PC-3 (cell line): ENCODE measurements at regions not wholly inside any gene's neighbourhood (a gene's known extent, or its start where the extent isn't known, plus 50 kb on each side); places are given as distances from the start of the nearest gene placed in this dataset.
A peak's percentile ranks its signal among the peaks of the same experiment; 100 is the strongest.

ENCODE experiments used
- ATAC-seq: fragments of 200-7000 bp; cut with Tn5 transposase; 2 replicates; pipeline ENCODE4 v1.9.1; 2020; ENCODE audit warnings: mild to moderate bottlenecking, moderate library complexity
- BruUV-seq: library from RNA; stranded (reverse); fragments of 400-500 nt; replicated peaks from 2 replicates; lab custom pipeline; 2021; lab: Mats Ljungman, UMichigan
- CTCF ChIA-PET: fragments of 300-600 bp; sonication (Branson Sonifier 250); formaldehyde crosslinking; loops from one replicate; lab custom pipeline; 2022; ENCODE audit warnings: antibody characterized with exemption; lab: Charles Lee
- POLR2A ChIA-PET: fragments of 300-600 bp; sonication (Branson Sonifier 250); formaldehyde crosslinking; loops from one replicate; lab custom pipeline; 2022; ENCODE audit warnings: antibody characterized with exemption; ENCODE audit not compliant: unreplicated experiment; lab: Charles Lee
- DNase-seq: peaks from one replicate; pipeline ENCODE4 v3.0.0-alpha.2; 2015
- H2AFZ ChIP-seq: fragments of 300-600 bp; sonication (generic); 2 replicates; pipeline ENCODE4 v1.6.0; 2016; ENCODE audit warnings: antibody characterized with exemption, low read length
- H3F3A ChIP-seq: fragments of 300-600 bp; sonication (generic); one replicate; pipeline ENCODE4 v1.6.0; 2017; ENCODE audit warnings: antibody characterized with exemption, low read length, control low read depth, mild to moderate bottlenecking; ENCODE audit not compliant: unreplicated experiment
- H3K27ac ChIP-seq: fragments of 300-600 bp; sonication (generic); 2 replicates; pipeline ENCODE4 v1.5.1; 2016; ENCODE audit warnings: mild to moderate bottlenecking, low read length
- H3K27me3 ChIP-seq: fragments of 300-600 bp; sonication (generic); 2 replicates; pipeline ENCODE4 v1.6.1; 2016; ENCODE audit warnings: low read length, mixed read lengths
- H3K36me3 ChIP-seq: fragments of 300-600 bp; sonication (generic); 2 replicates; pipeline ENCODE4 v1.6.1; 2016; ENCODE audit warnings: low read depth, mixed run types, low read length, mixed read lengths
- H3K4me1 ChIP-seq: fragments of 300-600 bp; sonication (generic); 2 replicates; pipeline ENCODE4 v1.5.1; 2016; ENCODE audit warnings: low read length; ENCODE audit not compliant: insufficient read depth
- H3K4me2 ChIP-seq: fragments of 300-600 bp; sonication (generic); 2 replicates; pipeline ENCODE4 v1.6.0; 2016; ENCODE audit warnings: low read length
- H3K4me3 ChIP-seq: fragments of 300-600 bp; sonication (generic); 2 replicates; pipeline ENCODE4 v1.5.1; 2016; ENCODE audit warnings: mild to moderate bottlenecking, low read length, mixed read lengths
- H3K79me2 ChIP-seq: fragments of 300-600 bp; sonication (generic); 2 replicates; pipeline ENCODE4 v1.6.1; 2017; ENCODE audit warnings: low read length, mixed read lengths
- H3K9ac ChIP-seq: fragments of 300-600 bp; sonication (generic); 2 replicates; pipeline ENCODE4 v1.6.0; 2016; ENCODE audit warnings: mild to moderate bottlenecking, low read length
- H3K9me2 ChIP-seq: fragments of 300-600 bp; sonication (generic); replicated peaks from 2 replicates; pipeline ENCODE4 v1.6.1; 2016; ENCODE audit warnings: mixed run types, low read length, mixed read lengths
- H3K9me3 ChIP-seq: fragments of 300-600 bp; sonication (generic); 2 replicates; pipeline ENCODE4 v1.6.1; 2016; ENCODE audit warnings: low read length, mixed read lengths
- H4K20me1 ChIP-seq: fragments of 300-600 bp; sonication (generic); 2 replicates; pipeline ENCODE4 v1.6.1; 2016; ENCODE audit warnings: low read length, mixed read lengths
- EZH2 ChIP-seq: fragments of 300-600 bp; sonication (generic); IDR thresholded peaks from one replicate; pipeline ENCODE4 v1.6.1; 2017; ENCODE audit warnings: antibody characterized with exemption, mild to moderate bottlenecking, low read length; ENCODE audit not compliant: unreplicated experiment
- EZH2phosphoT487 ChIP-seq: fragments of 300-600 bp; sonication (generic); IDR thresholded peaks from 2 replicates; pipeline ENCODE4 v1.6.1; 2018; ENCODE audit warnings: mild to moderate bottlenecking, antibody characterized with exemption, low read length, borderline replicate concordance
- intact Hi-C: fragments of 100-400 bp; cut with micrococcal nuclease; formaldehyde crosslinking; loops from 2 replicates; pipeline ENCODE4 v1.9.0; 2023
- TF ChIP-seq, protein P1 (sequence below): fragments of 300-600 bp; sonication (generic); conservative IDR thresholded peaks from 2 replicates; pipeline ENCODE4 v1.5.1; 2017; ENCODE audit warnings: antibody characterized with exemption, low read depth, mild to moderate bottlenecking, low read length

DNA sequence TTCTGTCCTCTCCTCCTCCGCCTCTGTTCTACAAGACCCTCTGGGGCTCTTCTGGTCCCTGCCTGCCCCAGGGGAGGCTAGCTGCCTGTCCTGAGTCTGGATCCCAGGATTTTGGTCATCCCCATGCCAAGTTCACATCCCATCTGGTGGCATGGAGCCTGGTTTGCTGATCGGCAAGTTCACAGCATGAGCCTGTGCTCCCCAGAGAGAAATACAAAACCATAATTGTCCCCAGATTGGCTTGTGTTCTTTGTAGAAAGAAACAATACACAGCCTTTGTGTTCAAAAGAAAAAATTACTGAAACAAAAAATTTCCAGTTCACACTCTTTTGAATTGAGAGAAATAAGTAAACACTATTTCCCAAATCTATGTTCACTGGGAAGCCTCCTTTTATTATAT lies 149.4 kb upstream of the ZC3H12A start:
- POLR2A ChIA-PET: no interaction called here
- no peaks in the 10 kb centered on the region for H3F3A ChIP-seq
- no peak overlapping the region for H2AFZ ChIP-seq
- no peak for DNase-seq
- no peak for ATAC-seq
- no peaks in the 10 kb centered on the region for H3K4me1 ChIP-seq
- no TSS peak for BruUV-seq
- no peaks in the 10 kb centered on the region for H3K36me3 ChIP-seq
- H3K27ac ChIP-seq: no peak overlapping the region
- no peak overlapping the region for H3K4me3 ChIP-seq
- H3K9ac ChIP-seq: no peak overlapping the region
- CTCF ChIA-PET: interaction anchor here (0.7 kb wide), 1 partner anchor 532 kb away, joined by 3 read pairs; no protein-coding TSS in a partner anchor
- intact Hi-C loops: no loop called here
- H3K9me3 ChIP-seq: no peaks in the 10 kb centered on the region
- H3K79me2 ChIP-seq: no peaks in the 10 kb centered on the region
- H4K20me1 ChIP-seq: no peaks in the 10 kb centered on the region
- no peaks in the 10 kb centered on the region for H3K9me2 ChIP-seq
- TF ChIP-seq EZH2phosphoT487: no peak
- no peak overlapping the region for H3K4me2 ChIP-seq
- peaks cover 54% of the 10 kb centered on the region for H3K27me3 ChIP-seq

DNA sequence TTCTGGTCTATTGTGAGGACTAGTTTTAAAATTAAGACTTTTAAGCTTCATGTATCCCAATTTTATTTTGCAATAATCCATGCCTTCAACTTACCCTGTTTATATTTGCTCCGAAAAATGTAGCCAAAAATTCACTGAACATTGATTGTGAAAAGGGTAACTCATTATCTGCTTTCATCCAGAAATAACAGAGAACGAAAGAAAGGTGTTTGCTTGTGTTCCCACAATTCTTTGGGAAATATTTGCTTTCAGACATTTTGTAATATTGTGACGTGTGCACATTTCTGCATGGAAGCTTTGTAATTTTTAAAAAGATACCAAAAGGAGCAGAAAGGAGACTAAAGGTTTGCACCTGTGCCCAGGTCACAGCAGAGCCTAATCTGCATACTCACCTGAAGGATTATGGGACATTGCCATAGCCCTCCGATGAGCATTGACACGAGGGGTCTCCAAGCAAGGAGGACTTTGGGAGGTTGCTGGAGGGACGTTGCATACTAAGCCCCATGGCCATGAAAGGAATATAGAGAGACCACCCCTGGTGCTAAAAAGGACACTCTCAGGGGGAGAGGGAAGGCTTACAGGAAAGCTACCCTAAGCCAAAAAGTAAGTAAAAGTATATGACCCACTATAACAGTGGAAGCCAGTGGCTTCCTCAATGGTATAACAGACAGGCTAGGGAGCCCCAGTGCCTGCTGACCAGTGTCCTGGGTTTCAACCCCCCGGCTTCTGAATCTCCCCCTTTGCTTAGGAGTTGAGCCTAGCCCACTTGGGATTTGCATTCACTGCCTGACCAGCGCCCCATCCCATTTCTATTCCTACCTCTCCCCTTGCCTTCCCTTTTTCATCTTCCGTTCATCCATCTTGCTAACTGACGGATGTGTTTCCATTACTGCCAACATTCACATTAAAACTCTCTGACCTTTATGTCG lies 148.6 kb upstream of the ZC3H12A start:
- intact Hi-C loops: no loop called here
- H3K27me3 ChIP-seq: peaks cover 54% of the 10 kb centered on the region
- DNase-seq: peak; percentile 12
- no peaks in the 10 kb centered on the region for H3K36me3 ChIP-seq
- H3K9me3 ChIP-seq: no peaks in the 10 kb centered on the region
- CTCF ChIA-PET: interaction anchor here (0.7 kb wide), 1 partner anchor 533 kb away, joined by 3 read pairs; no protein-coding TSS in a partner anchor
- H3K79me2 ChIP-seq: no peaks in the 10 kb centered on the region
- H3K4me2 ChIP-seq: no peak overlapping the region
- no peaks in the 10 kb centered on the region for H3F3A ChIP-seq
- no peaks in the 10 kb centered on the region for H4K20me1 ChIP-seq
- no peak for ATAC-seq
- no TSS peak for BruUV-seq
- H2AFZ ChIP-seq: no peak overlapping the region
- H3K4me1 ChIP-seq: no peaks in the 10 kb centered on the region
- no peak overlapping the region for H3K9ac ChIP-seq
- POLR2A ChIA-PET: no interaction called here
- H3K27ac ChIP-seq: no peak overlapping the region
- no peak overlapping the region for H3K4me3 ChIP-seq
- no peaks in the 10 kb centered on the region for H3K9me2 ChIP-seq
- TF ChIP-seq, protein P1, sequence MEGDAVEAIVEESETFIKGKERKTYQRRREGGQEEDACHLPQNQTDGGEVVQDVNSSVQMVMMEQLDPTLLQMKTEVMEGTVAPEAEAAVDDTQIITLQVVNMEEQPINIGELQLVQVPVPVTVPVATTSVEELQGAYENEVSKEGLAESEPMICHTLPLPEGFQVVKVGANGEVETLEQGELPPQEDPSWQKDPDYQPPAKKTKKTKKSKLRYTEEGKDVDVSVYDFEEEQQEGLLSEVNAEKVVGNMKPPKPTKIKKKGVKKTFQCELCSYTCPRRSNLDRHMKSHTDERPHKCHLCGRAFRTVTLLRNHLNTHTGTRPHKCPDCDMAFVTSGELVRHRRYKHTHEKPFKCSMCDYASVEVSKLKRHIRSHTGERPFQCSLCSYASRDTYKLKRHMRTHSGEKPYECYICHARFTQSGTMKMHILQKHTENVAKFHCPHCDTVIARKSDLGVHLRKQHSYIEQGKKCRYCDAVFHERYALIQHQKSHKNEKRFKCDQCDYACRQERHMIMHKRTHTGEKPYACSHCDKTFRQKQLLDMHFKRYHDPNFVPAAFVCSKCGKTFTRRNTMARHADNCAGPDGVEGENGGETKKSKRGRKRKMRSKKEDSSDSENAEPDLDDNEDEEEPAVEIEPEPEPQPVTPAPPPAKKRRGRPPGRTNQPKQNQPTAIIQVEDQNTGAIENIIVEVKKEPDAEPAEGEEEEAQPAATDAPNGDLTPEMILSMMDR: no peak
- no peak for TF ChIP-seq EZH2
- TF ChIP-seq EZH2phosphoT487: no peak

DNA sequence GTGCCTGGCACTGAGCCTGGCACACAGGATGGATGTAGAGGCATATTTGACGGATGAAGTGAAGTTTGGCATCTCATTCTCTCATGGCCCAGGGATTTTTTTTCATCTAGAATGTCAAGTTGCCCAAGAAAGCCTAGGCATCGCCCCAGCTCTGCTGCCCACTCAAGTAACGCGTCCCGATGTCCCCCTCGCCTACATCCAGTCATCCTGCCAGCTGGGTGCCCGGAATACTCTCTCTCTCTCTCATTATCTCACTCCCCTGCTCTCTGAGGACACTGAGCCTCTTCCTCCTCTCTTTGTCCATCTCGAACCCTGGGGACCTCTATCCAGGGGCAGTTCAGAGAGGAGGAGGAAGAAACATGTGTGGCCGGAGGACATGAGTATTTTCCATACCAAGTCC lies 142.3 kb upstream of the ZC3H12A start:
- Histone ChIP-seq H3K4me1 (no peaks in the 10 kb centered on the region), H3K27me3 (peaks cover 46% of the 10 kb centered on the region), H3K9me2 (no peaks in the 10 kb centered on the region), H4K20me1 (no peaks in the 10 kb centered on the region), H3K9me3 (no peaks in the 10 kb centered on the region), H2AFZ (no peak overlapping the region), H3K9ac (no peak overlapping the region), H3K4me2 (no peak overlapping the region), H3K4me3 (no peak overlapping the region), H3K79me2 (no peaks in the 10 kb centered on the region), H3K27ac (no peak overlapping the region), H3F3A (no peaks in the 10 kb centered on the region), H3K36me3 (no peaks in the 10 kb centered on the region)
- BruUV-seq: no TSS peak
- DNase-seq: no peak
- TF ChIP-seq EZH2phosphoT487 (no peak), EZH2 (no peak)
- TF ChIP-seq, protein P1: no peak
- POLR2A ChIA-PET: no interaction called here
- no peak for ATAC-seq
- CTCF ChIA-PET: no interaction called here
- intact Hi-C loops: no loop called here
